DOHH2 (cell line): ENCODE measurements at regions not wholly inside any gene's neighbourhood (a gene's known extent, or its start where the extent isn't known, plus 50 kb on each side); places are given as distances from the start of the nearest gene placed in this dataset.
"Not testable (repeated sequence)": the region's sequence is repeated elsewhere in the genome, so short reads cannot be mapped to it uniquely, and the experiment has no call there.

Source experiments
- H3F3A ChIP-seq: fragments of 200-600 bp; sonication (generic), shearing (Covaris generic); 2 replicates; pipeline ENCODE4 v1.6.0; 2016; ENCODE audit warnings: antibody characterized with exemption, mild to moderate bottlenecking; ENCODE audit not compliant: control insufficient read depth, insufficient read depth
- H3K27ac ChIP-seq: fragments of 200-600 bp; sonication (generic); 2 replicates; pipeline ENCODE4 v1.5.1; 2014; ENCODE audit warnings: low read depth, mild to moderate bottlenecking, low read length, moderate library complexity
- H3K27me3 ChIP-seq: fragments of 200-600 bp; sonication (generic); 2 replicates; pipeline ENCODE4 v1.6.1; 2014; ENCODE audit warnings: mild to moderate bottlenecking, low read length, mixed read lengths; ENCODE audit not compliant: control insufficient read depth
- H3K36me3 ChIP-seq: fragments of 200-600 bp; sonication (generic); 2 replicates; pipeline ENCODE4 v1.6.1; 2014; ENCODE audit warnings: mild to moderate bottlenecking, low read length, moderate library complexity, mixed read lengths; ENCODE audit not compliant: control insufficient read depth
- H3K4me1 ChIP-seq: fragments of 200-600 bp; sonication (generic); 2 replicates; pipeline ENCODE4 v1.6.1; 2014; ENCODE audit warnings: mild to moderate bottlenecking, low read length, mixed read lengths; ENCODE audit not compliant: control insufficient read depth
- H3K4me2 ChIP-seq: fragments of 200-600 bp; sonication (generic); 2 replicates; pipeline ENCODE4 v1.6.0; 2014; ENCODE audit warnings: mild to moderate bottlenecking, low read length, moderate library complexity
- H3K4me3 ChIP-seq: fragments of 200-600 bp; sonication (generic); 2 replicates; pipeline ENCODE4 v1.5.1; 2014; ENCODE audit warnings: mild to moderate bottlenecking, low read length, mixed read lengths
- H3K79me2 ChIP-seq: fragments of 200-600 bp; sonication (generic); 2 replicates; pipeline ENCODE4 v1.6.1; 2014; ENCODE audit warnings: mild to moderate bottlenecking, low read length, mixed read lengths; ENCODE audit not compliant: control insufficient read depth
- H3K9me2 ChIP-seq: fragments of 200-600 bp; sonication (generic); replicated peaks from 2 replicates; pipeline ENCODE4 v1.6.1; 2014; ENCODE audit warnings: mild to moderate bottlenecking, low read length, mixed read lengths; ENCODE audit not compliant: control insufficient read depth
- H3K9me3 ChIP-seq: fragments of 200-600 bp; sonication (generic); 2 replicates; pipeline ENCODE4 v1.6.1; 2014; ENCODE audit warnings: antibody characterized with exemption, low read length, mixed read lengths; ENCODE audit not compliant: control insufficient read depth, insufficient read depth
- H4K20me1 ChIP-seq: fragments of 200-600 bp; sonication (generic); 2 replicates; pipeline ENCODE4 v1.6.0; 2014; ENCODE audit warnings: low read depth, mild to moderate bottlenecking, antibody characterized with exemption, low read length, moderate library complexity; ENCODE audit not compliant: control insufficient read depth, insufficient read depth
- TF ChIP-seq, protein P1 (sequence below): fragments of 200-600 bp; sonication (generic); IDR thresholded peaks from one replicate; pipeline ENCODE4 v1.5.1; 2014; ENCODE audit warnings: antibody characterized with exemption, mild to moderate bottlenecking, low read depth, low read length; ENCODE audit not compliant: poor library complexity, severe bottlenecking

GRCh38 chr4:4090720-4091119 is 136.0 kb downstream of the OTOP1 start:
- not testable (repeated sequence) for H3K79me2 ChIP-seq, H3K36me3 ChIP-seq, H3K27ac ChIP-seq, H3K4me1 ChIP-seq, H3K4me2 ChIP-seq, H3K27me3 ChIP-seq, H4K20me1 ChIP-seq, H3K4me3 ChIP-seq, H3F3A ChIP-seq, H3K9me3 ChIP-seq, H3K9me2 ChIP-seq

- H4K20me1 ChIP-seq, H3K27ac ChIP-seq, H3K36me3 ChIP-seq, H3K4me2 ChIP-seq, H3K9me2 ChIP-seq, H3K4me3 ChIP-seq, H3K27me3 ChIP-seq, H3K9me3 ChIP-seq, H3K79me2 ChIP-seq, H3F3A ChIP-seq, H3K4me1 ChIP-seq: not testable (repeated sequence)
Measured at GRCh38 chr4:4092159-4092558, 134.6 kb downstream of the OTOP1 start.

GRCh38 chr4:4099610-4100009 is 127.1 kb downstream of the OTOP1 start:
- H3K27ac ChIP-seq, H3K9me3 ChIP-seq, H3K79me2 ChIP-seq, H3K9me2 ChIP-seq, H3K4me2 ChIP-seq, H3K36me3 ChIP-seq, H3K4me3 ChIP-seq, H4K20me1 ChIP-seq, H3K4me1 ChIP-seq, H3F3A ChIP-seq, H3K27me3 ChIP-seq: not testable (repeated sequence)

- not testable (repeated sequence) for H3K4me3 ChIP-seq, H3K9me2 ChIP-seq, H3K27me3 ChIP-seq, H3K27ac ChIP-seq, H3K36me3 ChIP-seq, H3K79me2 ChIP-seq, H3K4me1 ChIP-seq, H3F3A ChIP-seq, H3K9me3 ChIP-seq, H4K20me1 ChIP-seq
- H3K4me2 ChIP-seq: peak overlapping the region; percentile 50
Measured at GRCh38 chr4:4106923-4107322, 119.8 kb downstream of the OTOP1 start.

GRCh38 chr4:4107411-4108107 is 119.2 kb downstream of the OTOP1 start:
- not testable (repeated sequence) for H4K20me1 ChIP-seq, H3K27ac ChIP-seq
- H3K4me2 ChIP-seq: peak overlapping the region; percentile 50

DNA sequence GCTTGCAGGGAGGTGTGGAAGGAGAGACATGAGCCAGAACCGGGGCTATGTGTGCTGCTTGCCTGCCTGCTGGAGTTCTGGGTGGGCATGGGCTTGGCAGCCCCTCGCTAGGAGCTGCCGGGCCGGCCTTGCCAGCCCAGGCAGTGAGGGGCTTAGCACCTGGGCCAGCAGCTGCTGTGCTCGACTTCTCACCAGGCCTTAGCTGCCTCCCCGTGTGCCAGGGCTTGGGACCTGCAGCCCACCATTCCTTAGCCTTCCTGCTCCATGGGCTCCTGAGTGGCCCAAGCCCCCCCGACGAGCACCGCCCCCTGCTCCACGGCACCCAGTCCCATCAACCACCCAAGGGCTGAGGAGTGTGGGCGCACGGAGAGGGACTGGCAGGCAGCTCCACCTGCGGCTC is 111.3 kb downstream of the OTOP1 start:
- not testable (repeated sequence) for H3K9me3 ChIP-seq, H3K27me3 ChIP-seq, H3K79me2 ChIP-seq, H3K4me2 ChIP-seq, H3K4me3 ChIP-seq, H3K27ac ChIP-seq, H3K9me2 ChIP-seq, H3K36me3 ChIP-seq, H3F3A ChIP-seq, H4K20me1 ChIP-seq, H3K4me1 ChIP-seq

More at GRCh38 chr4:4107411-4108107, 119.2 kb downstream of the OTOP1 start:
- not testable (repeated sequence) for H3K9me3 ChIP-seq, H3K4me3 ChIP-seq, H3K9me2 ChIP-seq, H3K36me3 ChIP-seq, H3K79me2 ChIP-seq, H3K27me3 ChIP-seq, H3K4me1 ChIP-seq, H3F3A ChIP-seq
- TF ChIP-seq, protein P1, sequence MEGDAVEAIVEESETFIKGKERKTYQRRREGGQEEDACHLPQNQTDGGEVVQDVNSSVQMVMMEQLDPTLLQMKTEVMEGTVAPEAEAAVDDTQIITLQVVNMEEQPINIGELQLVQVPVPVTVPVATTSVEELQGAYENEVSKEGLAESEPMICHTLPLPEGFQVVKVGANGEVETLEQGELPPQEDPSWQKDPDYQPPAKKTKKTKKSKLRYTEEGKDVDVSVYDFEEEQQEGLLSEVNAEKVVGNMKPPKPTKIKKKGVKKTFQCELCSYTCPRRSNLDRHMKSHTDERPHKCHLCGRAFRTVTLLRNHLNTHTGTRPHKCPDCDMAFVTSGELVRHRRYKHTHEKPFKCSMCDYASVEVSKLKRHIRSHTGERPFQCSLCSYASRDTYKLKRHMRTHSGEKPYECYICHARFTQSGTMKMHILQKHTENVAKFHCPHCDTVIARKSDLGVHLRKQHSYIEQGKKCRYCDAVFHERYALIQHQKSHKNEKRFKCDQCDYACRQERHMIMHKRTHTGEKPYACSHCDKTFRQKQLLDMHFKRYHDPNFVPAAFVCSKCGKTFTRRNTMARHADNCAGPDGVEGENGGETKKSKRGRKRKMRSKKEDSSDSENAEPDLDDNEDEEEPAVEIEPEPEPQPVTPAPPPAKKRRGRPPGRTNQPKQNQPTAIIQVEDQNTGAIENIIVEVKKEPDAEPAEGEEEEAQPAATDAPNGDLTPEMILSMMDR: peak; percentile 60

GRCh38 chr4:4116901-4117300 is 109.8 kb downstream of the OTOP1 start:
- H3K4me2 ChIP-seq, H3K9me3 ChIP-seq, H3K9me2 ChIP-seq, H3K4me1 ChIP-seq, H3K36me3 ChIP-seq, H3K27ac ChIP-seq, H3K79me2 ChIP-seq, H3K27me3 ChIP-seq, H3K4me3 ChIP-seq, H4K20me1 ChIP-seq, H3F3A ChIP-seq: not testable (repeated sequence)

DNA sequence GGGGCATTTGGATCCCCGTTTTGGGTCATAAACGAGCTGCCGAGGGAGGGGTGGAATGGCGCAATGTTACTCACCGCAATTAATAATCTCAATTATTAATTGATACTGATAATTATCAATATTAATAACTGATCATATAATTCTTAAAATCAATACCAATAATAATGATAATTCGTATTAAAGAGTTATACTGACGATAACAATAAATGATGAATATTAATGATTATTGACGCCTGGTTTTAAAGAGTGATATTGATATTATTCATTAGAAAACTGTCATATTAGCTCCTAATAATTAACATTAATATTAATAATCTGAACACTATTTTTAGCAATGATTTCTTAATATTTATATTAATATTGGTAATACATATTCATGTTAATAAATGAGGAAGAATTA is 92.4 kb downstream of the OTOP1 start:
- H3F3A ChIP-seq, H3K4me3 ChIP-seq, H4K20me1 ChIP-seq, H3K36me3 ChIP-seq, H3K4me2 ChIP-seq, H3K4me1 ChIP-seq, H3K79me2 ChIP-seq, H3K9me2 ChIP-seq, H3K27ac ChIP-seq, H3K9me3 ChIP-seq, H3K27me3 ChIP-seq: not testable (repeated sequence)
